ENCODE measurements at regions not wholly inside any gene's neighbourhood (a gene's known extent, or its start where the extent isn't known, plus 50 kb on each side); places are given as distances from the start of the nearest gene placed in this dataset.
"Not testable (repeated sequence)": the region's sequence is repeated elsewhere in the genome, so short reads cannot be mapped to it uniquely, and the experiment has no call there.

GRCh38 chr7:113784316-113784715 is 134.5 kb downstream of the PPP1R3A start:
- DNase-seq (ENCODE audit: low read depth in 3 of 3, low spot score in 1 of 3) = no peak

GRCh38 chr7:113783403-113783802 is 135.4 kb downstream of the PPP1R3A start:
- no peak for DNase-seq (ENCODE audit: low read depth in 3 of 3, low spot score in 1 of 3)

- no peak for DNase-seq (ENCODE audit: low read depth in 3 of 3, low spot score in 1 of 3)
These were observed 143.0 kb downstream of the PPP1R3A start for GRCh38 chr7:113775804-113776203.

GRCh38 chr7:113775401-113775800 is 143.4 kb downstream of the PPP1R3A start:
- DNase-seq (ENCODE audit: low read depth in 3 of 3, low spot score in 1 of 3) = no peak

GRCh38 chr7:113774182-113774807 is 144.5 kb downstream of the PPP1R3A start:
- no peak for DNase-seq (ENCODE audit: low read depth in 3 of 3, low spot score in 1 of 3)

GRCh38 chr7:113770146-113770738 is 148.6 kb downstream of the PPP1R3A start:
- no peak for DNase-seq (ENCODE audit: low read depth in 3 of 3, low spot score in 1 of 3)

- no peak for DNase-seq (ENCODE audit: low read depth in 3 of 3, low spot score in 1 of 3)
These were observed 150.4 kb downstream of the PPP1R3A start for GRCh38 chr7:113768387-113768786.

GRCh38 chr7:113764401-113765035 is 154.3 kb downstream of the PPP1R3A start:
- no peak for DNase-seq (ENCODE audit: low read depth in 3 of 3, low spot score in 1 of 3)

GRCh38 chr7:113763226-113763625 is 155.6 kb downstream of the PPP1R3A start:
- DNase-seq (ENCODE audit: low read depth in 3 of 3, low spot score in 1 of 3) = no peak

GRCh38 chr7:113756250-113756649 is 162.6 kb downstream of the PPP1R3A start:
- DNase-seq (ENCODE audit: low read depth in 3 of 3, low spot score in 1 of 3) = no peak

- DNase-seq (ENCODE audit: low read depth in 3 of 3, low spot score in 1 of 3) = no peak
These were observed 166.1 kb downstream of the PPP1R3A start for GRCh38 chr7:113752689-113753088.

- no peak for DNase-seq (ENCODE audit: low read depth in 3 of 3, low spot score in 1 of 3)
These were observed 166.5 kb downstream of the PPP1R3A start for GRCh38 chr7:113752289-113752688.

GRCh38 chr7:113751547-113751946 is 167.3 kb downstream of the PPP1R3A start:
- no peak for DNase-seq (ENCODE audit: low read depth in 3 of 3, low spot score in 1 of 3)

- DNase-seq (ENCODE audit: low read depth in 3 of 3, low spot score in 1 of 3) = not testable (repeated sequence)
These were observed 170.4 kb downstream of the PPP1R3A start for GRCh38 chr7:113748385-113748784.

- not testable (repeated sequence) for DNase-seq (ENCODE audit: low read depth in 3 of 3, low spot score in 1 of 3)
These were observed 175.8 kb downstream of the PPP1R3A start for GRCh38 chr7:113742946-113743431.

GRCh38 chr7:113742377-113742776 is 176.4 kb downstream of the PPP1R3A start:
- DNase-seq (ENCODE audit: low read depth in 3 of 3, low spot score in 1 of 3) = no peak

- no peak for DNase-seq (ENCODE audit: low read depth in 3 of 3, low spot score in 1 of 3)
These were observed 187.2 kb downstream of the PPP1R3A start for GRCh38 chr7:113731571-113731970.

GRCh38 chr7:113730309-113730955 is 188.4 kb downstream of the PPP1R3A start:
- no peak for DNase-seq (ENCODE audit: low read depth in 3 of 3, low spot score in 1 of 3)

GRCh38 chr7:113727486-113727885 is 191.3 kb downstream of the PPP1R3A start:
- DNase-seq (ENCODE audit: low read depth in 3 of 3, low spot score in 1 of 3) = no peak

- DNase-seq (ENCODE audit: low read depth in 3 of 3, low spot score in 1 of 3) = no peak
These were observed 196.8 kb downstream of the PPP1R3A start for GRCh38 chr7:113722006-113722405.

- DNase-seq (ENCODE audit: low read depth in 3 of 3, low spot score in 1 of 3) = no peak
These were observed 201.1 kb downstream of the PPP1R3A start for GRCh38 chr7:113717739-113718138.
